Hepatocyte (in vitro differentiated cells): ENCODE measurements at regions not wholly inside any gene's neighbourhood (a gene's known extent, or its start where the extent isn't known, plus 50 kb on each side); places are given as distances from the start of the nearest gene placed in this dataset.

ENCODE experiments used
- EZH2 ChIP-seq: fragments of 200-600 bp; sonication (generic); IDR thresholded peaks from 2 replicates; pipeline ENCODE4 v1.6.1; 2016; ENCODE audit warnings: antibody characterized with exemption, mild to moderate bottlenecking, borderline replicate concordance
- TF ChIP-seq, protein P1 (sequence below): fragments of 200-600 bp; sonication (generic); IDR thresholded peaks from 2 replicates; pipeline ENCODE4 v1.5.1; 2016; ENCODE audit warnings: antibody characterized with exemption, mild to moderate bottlenecking; ENCODE audit not compliant: poor library complexity

DNA sequence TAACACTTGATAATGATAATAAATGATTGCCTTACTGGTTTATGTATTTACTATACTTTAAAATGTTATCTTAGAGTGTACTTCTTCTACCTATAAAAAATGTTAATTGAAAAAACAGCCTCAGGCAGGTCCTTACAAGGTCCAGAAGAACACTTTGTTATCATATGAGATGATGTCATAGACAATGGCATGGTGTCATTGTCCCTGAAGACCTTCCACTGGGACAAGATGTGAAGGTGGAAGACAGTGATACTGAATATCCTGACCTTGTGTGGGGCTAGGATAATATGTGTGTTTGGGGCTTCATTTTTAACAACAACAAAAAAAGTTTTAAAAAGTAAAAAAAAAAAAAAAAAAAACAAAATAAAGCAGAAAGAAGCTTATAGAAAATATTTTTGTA is 342.2 kb upstream of the KYNU start:
- TF ChIP-seq, protein P1, sequence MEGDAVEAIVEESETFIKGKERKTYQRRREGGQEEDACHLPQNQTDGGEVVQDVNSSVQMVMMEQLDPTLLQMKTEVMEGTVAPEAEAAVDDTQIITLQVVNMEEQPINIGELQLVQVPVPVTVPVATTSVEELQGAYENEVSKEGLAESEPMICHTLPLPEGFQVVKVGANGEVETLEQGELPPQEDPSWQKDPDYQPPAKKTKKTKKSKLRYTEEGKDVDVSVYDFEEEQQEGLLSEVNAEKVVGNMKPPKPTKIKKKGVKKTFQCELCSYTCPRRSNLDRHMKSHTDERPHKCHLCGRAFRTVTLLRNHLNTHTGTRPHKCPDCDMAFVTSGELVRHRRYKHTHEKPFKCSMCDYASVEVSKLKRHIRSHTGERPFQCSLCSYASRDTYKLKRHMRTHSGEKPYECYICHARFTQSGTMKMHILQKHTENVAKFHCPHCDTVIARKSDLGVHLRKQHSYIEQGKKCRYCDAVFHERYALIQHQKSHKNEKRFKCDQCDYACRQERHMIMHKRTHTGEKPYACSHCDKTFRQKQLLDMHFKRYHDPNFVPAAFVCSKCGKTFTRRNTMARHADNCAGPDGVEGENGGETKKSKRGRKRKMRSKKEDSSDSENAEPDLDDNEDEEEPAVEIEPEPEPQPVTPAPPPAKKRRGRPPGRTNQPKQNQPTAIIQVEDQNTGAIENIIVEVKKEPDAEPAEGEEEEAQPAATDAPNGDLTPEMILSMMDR, result no peak
- no peak for TF ChIP-seq EZH2
